GM10266 (cell line): ENCODE measurements at regions not wholly inside any gene's neighbourhood (a gene's known extent, or its start where the extent isn't known, plus 50 kb on each side); places are given as distances from the start of the nearest gene placed in this dataset.

Experiments
- DNase-seq: peaks from one replicate; pipeline ENCODE4 v3.0.0; 2012; ENCODE audit errors: extremely low spot score
- CTCF ChIP-seq: IDR thresholded peaks from 2 replicates; pipeline ENCODE4 v1.5.1; 2012; ENCODE audit warnings: mild to moderate bottlenecking, low read depth; ENCODE audit not compliant: control insufficient read depth, insufficient read depth; ENCODE audit errors: missing control alignments

- no peak for TF ChIP-seq CTCF
- no peak for DNase-seq
Observed at GRCh38 chr7:136347488-136347887, 370.3 kb upstream of the MTPN start.

GRCh38 chr7:136342251-136342650, 365.1 kb upstream of the MTPN start:
- no peak for DNase-seq
- TF ChIP-seq CTCF, result no peak

- DNase-seq, result no peak
- TF ChIP-seq CTCF, result no peak
Observed at GRCh38 chr7:136339464-136339863, 362.3 kb upstream of the MTPN start.

GRCh38 chr7:136336932-136337331, 359.8 kb upstream of the MTPN start:
- TF ChIP-seq CTCF, result no peak
- no peak for DNase-seq

GRCh38 chr7:136333636-136334035, 356.5 kb upstream of the MTPN start:
- no peak for DNase-seq
- TF ChIP-seq CTCF, result no peak

- TF ChIP-seq CTCF, result no peak
- DNase-seq, result no peak
Observed at GRCh38 chr7:136326045-136326609, 349.0 kb upstream of the MTPN start.

GRCh38 chr7:136325578-136325977, 348.4 kb upstream of the MTPN start:
- TF ChIP-seq CTCF, result no peak
- no peak for DNase-seq

- no peak for TF ChIP-seq CTCF
- DNase-seq, result no peak
Observed at GRCh38 chr7:136325027-136325426, 347.9 kb upstream of the MTPN start.
